GM12875 (cell line): ENCODE measurements at regions not wholly inside any gene's neighbourhood (a gene's known extent, or its start where the extent isn't known, plus 50 kb on each side); places are given as distances from the start of the nearest gene placed in this dataset.

ENCODE experiments used
- H3K4me3 ChIP-seq: one replicate; pipeline ENCODE4 v1.5.1; 2011; ENCODE audit warnings: low read depth, low read length, control low read depth
- CTCF ChIP-seq: IDR thresholded peaks from 2 replicates; pipeline ENCODE4 v1.5.1; 2011; ENCODE audit warnings: low read depth, mild to moderate bottlenecking, control low read depth, inconsistent platforms, low read length, moderate library complexity, borderline replicate concordance; ENCODE audit not compliant: insufficient read depth

- TF ChIP-seq CTCF = no peak
- H3K4me3 ChIP-seq = no peak overlapping the region
These were observed 272.0 kb upstream of the ZNF462 start for GRCh38 chr9:106590759-106591505.

- H3K4me3 ChIP-seq = no peak overlapping the region
- no peak for TF ChIP-seq CTCF
These were observed 269.8 kb upstream of the ZNF462 start for GRCh38 chr9:106593201-106593600.

GRCh38 chr9:106596984-106597383 is 266.0 kb upstream of the ZNF462 start:
- TF ChIP-seq CTCF = no peak
- no peak overlapping the region for H3K4me3 ChIP-seq

- no peak overlapping the region for H3K4me3 ChIP-seq
- TF ChIP-seq CTCF = no peak
These were observed 261.9 kb upstream of the ZNF462 start for GRCh38 chr9:106600955-106601560.

GRCh38 chr9:106602344-106602743 is 260.6 kb upstream of the ZNF462 start:
- no peak for TF ChIP-seq CTCF
- no peak overlapping the region for H3K4me3 ChIP-seq

- no peak overlapping the region for H3K4me3 ChIP-seq
- TF ChIP-seq CTCF = no peak
These were observed 249.7 kb upstream of the ZNF462 start for GRCh38 chr9:106613250-106613737.

- no peak overlapping the region for H3K4me3 ChIP-seq
- no peak for TF ChIP-seq CTCF
These were observed 247.7 kb upstream of the ZNF462 start for GRCh38 chr9:106615118-106615889.
